Neural progenitor cell (in vitro differentiated cells): ENCODE measurements at regions not wholly inside any gene's neighbourhood (a gene's known extent, or its start where the extent isn't known, plus 50 kb on each side); places are given as distances from the start of the nearest gene placed in this dataset.
"Not testable (repeated sequence)": the region's sequence is repeated elsewhere in the genome, so short reads cannot be mapped to it uniquely, and the experiment has no call there.

Experiments
- CTCF ChIP-seq: fragments of 200-600 bp; sonication (generic); IDR thresholded peaks from 2 replicates; pipeline ENCODE4 v1.5.1; 2017; ENCODE audit warnings: antibody characterized with exemption, mild to moderate bottlenecking
- EZH2 ChIP-seq: fragments of 200-600 bp; sonication (generic); IDR thresholded peaks from 2 replicates; pipeline ENCODE4 v1.6.1; 2017; ENCODE audit warnings: antibody characterized with exemption, mild to moderate bottlenecking, moderate library complexity
- EZH2phosphoT487 ChIP-seq: fragments of 200-600 bp; sonication (generic); IDR thresholded peaks from 2 replicates; pipeline ENCODE4 v1.6.1; 2017; ENCODE audit warnings: antibody characterized with exemption

- TF ChIP-seq CTCF, EZH2, EZH2phosphoT487: not testable (repeated sequence)
Measured at GRCh38 chr7:65549589-65550443, 176.2 kb downstream of the ZNF92 start.
